ENCODE measurements at regions not wholly inside any gene's neighbourhood (a gene's known extent, or its start where the extent isn't known, plus 50 kb on each side); places are given as distances from the start of the nearest gene placed in this dataset.

- TF ChIP-seq CTCF (IDR thresholded peaks at IDR 0.05): no peak
- TF ChIP-seq EP300 (IDR thresholded peaks at IDR 0.05): no peak
- no peak for TF ChIP-seq POLR2A (IDR thresholded peaks at IDR 0.05)
Measured at GRCh38 chr13:74324338-74324737, 190.1 kb upstream of the KLF12 start.

Measured in ovary (tissue), 3 donors.